ENCODE measurements at regions not wholly inside any gene's neighbourhood (a gene's known extent, or its start where the extent isn't known, plus 50 kb on each side); places are given as distances from the start of the nearest gene placed in this dataset.

- WGBS = 100% methylated on average over 2 of the region's 2 CpGs
- no peak overlapping the region for H3K4me3 ChIP-seq
- intact Hi-C loops (cut with DNase I) = no loop called here
- TF ChIP-seq POLR2A (IDR thresholded peaks at IDR 0.05) = no peak
- no peak overlapping the region for H3K27ac ChIP-seq
- no peaks in the 10 kb centered on the region for H3K36me3 ChIP-seq
- H3K9me3 ChIP-seq = no peaks in the 10 kb centered on the region
- H3K4me1 ChIP-seq (replicated peaks) = no peaks in the 10 kb centered on the region
- H3K27me3 ChIP-seq (replicated peaks; ENCODE audit: insufficient read depth) = no peaks in the 10 kb centered on the region
- DNase-seq (ENCODE audit: low spot score) = no peak
Observed at GRCh38 chr2:225742487-225742886, 343.0 kb downstream of the NYAP2 start.

- WGBS = 86% methylated on average over 3 of the region's 3 CpGs
- Histone ChIP-seq H3K4me1 (replicated peaks) (no peaks in the 10 kb centered on the region), H3K27ac (no peak overlapping the region), H3K9me3 (no peaks in the 10 kb centered on the region), H3K27me3 (replicated peaks; ENCODE audit: insufficient read depth) (no peaks in the 10 kb centered on the region), H3K36me3 (no peaks in the 10 kb centered on the region), H3K4me3 (no peak overlapping the region)
- intact Hi-C loops (cut with DNase I) = no loop called here
- TF ChIP-seq POLR2AphosphoS5 (IDR thresholded peaks at IDR 0.05) (no peak), POLR2A (IDR thresholded peaks at IDR 0.05) (no peak), CTCF (IDR thresholded peaks at IDR 0.05) (no peak)
- DNase-seq (ENCODE audit: low spot score) = no peak
Observed at GRCh38 chr2:225740086-225740485, 340.6 kb downstream of the NYAP2 start.

DNA sequence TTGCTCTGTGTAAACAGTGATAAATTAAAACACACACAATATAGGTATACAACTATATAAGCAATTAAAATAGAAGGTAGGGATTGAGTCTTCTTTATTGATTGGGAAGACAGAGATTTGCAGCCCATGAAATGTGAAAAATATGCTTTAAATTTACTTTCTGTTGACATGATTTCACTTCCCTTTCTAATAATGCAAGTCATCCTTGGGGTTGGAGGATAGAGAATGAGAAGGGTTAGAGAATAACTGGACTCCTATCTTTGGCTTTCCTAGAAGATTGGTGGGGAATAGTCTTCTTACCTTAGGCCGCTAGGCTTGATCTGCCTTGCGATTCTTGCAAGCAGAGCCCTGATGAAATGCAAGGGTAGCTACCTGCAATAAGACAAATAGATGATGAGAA lies 339.8 kb downstream of the NYAP2 start:
- Histone ChIP-seq H3K36me3 (no peaks in the 10 kb centered on the region), H3K4me1 (replicated peaks) (no peaks in the 10 kb centered on the region), H3K27ac (no peak overlapping the region), H3K4me3 (no peak overlapping the region), H3K9me3 (no peaks in the 10 kb centered on the region), H3K27me3 (replicated peaks; ENCODE audit: insufficient read depth) (no peaks in the 10 kb centered on the region)
- TF ChIP-seq POLR2A (IDR thresholded peaks at IDR 0.05) = no peak
- TF ChIP-seq POLR2AphosphoS5 (IDR thresholded peaks at IDR 0.05) = no peak
- TF ChIP-seq CTCF (IDR thresholded peaks at IDR 0.05) = no peak
- no peak for DNase-seq (ENCODE audit: low spot score)
- 88% methylated on average over 2 of the region's 2 CpGs for WGBS
- intact Hi-C loops (cut with DNase I) = no loop called here

- 84% methylated on average over 1 of the region's 1 CpG for WGBS
- Histone ChIP-seq H3K9me3 (no peaks in the 10 kb centered on the region), H3K4me3 (no peak overlapping the region), H3K36me3 (no peaks in the 10 kb centered on the region), H3K27ac (no peak overlapping the region), H3K4me1 (replicated peaks) (no peaks in the 10 kb centered on the region), H3K27me3 (replicated peaks; ENCODE audit: insufficient read depth) (no peaks in the 10 kb centered on the region)
- DNase-seq (ENCODE audit: low spot score) = no peak
- TF ChIP-seq POLR2AphosphoS5 (IDR thresholded peaks at IDR 0.05) (no peak), CTCF (IDR thresholded peaks at IDR 0.05) (no peak), POLR2A (IDR thresholded peaks at IDR 0.05) (no peak)
- intact Hi-C loops (cut with DNase I) = no loop called here
Observed at GRCh38 chr2:225738735-225739134, 339.2 kb downstream of the NYAP2 start.

DNA sequence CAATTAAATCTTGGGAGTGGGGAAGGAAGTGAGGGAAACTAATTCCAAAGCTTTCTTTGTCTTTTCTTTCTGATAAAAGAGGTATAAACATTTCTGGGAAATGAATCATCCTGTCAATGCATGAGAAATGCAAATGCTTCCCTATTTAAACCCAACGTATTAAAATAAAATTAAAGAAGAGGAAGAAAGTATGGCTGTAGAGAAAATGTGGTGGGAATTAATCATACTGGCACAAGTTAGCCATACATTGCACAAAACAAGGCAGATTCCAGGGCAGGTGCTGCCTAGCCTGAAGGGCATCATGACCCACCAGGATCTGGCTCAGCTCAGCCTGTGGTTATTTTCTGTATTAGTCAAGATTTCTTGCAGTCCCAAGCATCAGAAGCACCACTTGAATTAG lies 338.0 kb downstream of the NYAP2 start:
- Histone ChIP-seq H3K27ac (no peak overlapping the region), H3K36me3 (no peaks in the 10 kb centered on the region), H3K4me1 (replicated peaks) (no peaks in the 10 kb centered on the region), H3K4me3 (no peak overlapping the region), H3K9me3 (no peaks in the 10 kb centered on the region), H3K27me3 (replicated peaks; ENCODE audit: insufficient read depth) (no peaks in the 10 kb centered on the region)
- WGBS = 26% methylated on average over 1 of the region's 1 CpG
- TF ChIP-seq CTCF (IDR thresholded peaks at IDR 0.05) = no peak
- no peak for TF ChIP-seq POLR2A (IDR thresholded peaks at IDR 0.05)
- no peak for TF ChIP-seq POLR2AphosphoS5 (IDR thresholded peaks at IDR 0.05)
- intact Hi-C loops (cut with DNase I) = no loop called here
- no peak for DNase-seq (ENCODE audit: low spot score)
